SHP77 (cell line): ENCODE measurements at regions not wholly inside any gene's neighbourhood (a gene's known extent, or its start where the extent isn't known, plus 50 kb on each side); places are given as distances from the start of the nearest gene placed in this dataset.

ENCODE experiments used
- DNase-seq, 2 experiments: peaks; one replicate each; lab custom pipeline; 2025; lab: John Stamatoyannopoulos, UW

DNA sequence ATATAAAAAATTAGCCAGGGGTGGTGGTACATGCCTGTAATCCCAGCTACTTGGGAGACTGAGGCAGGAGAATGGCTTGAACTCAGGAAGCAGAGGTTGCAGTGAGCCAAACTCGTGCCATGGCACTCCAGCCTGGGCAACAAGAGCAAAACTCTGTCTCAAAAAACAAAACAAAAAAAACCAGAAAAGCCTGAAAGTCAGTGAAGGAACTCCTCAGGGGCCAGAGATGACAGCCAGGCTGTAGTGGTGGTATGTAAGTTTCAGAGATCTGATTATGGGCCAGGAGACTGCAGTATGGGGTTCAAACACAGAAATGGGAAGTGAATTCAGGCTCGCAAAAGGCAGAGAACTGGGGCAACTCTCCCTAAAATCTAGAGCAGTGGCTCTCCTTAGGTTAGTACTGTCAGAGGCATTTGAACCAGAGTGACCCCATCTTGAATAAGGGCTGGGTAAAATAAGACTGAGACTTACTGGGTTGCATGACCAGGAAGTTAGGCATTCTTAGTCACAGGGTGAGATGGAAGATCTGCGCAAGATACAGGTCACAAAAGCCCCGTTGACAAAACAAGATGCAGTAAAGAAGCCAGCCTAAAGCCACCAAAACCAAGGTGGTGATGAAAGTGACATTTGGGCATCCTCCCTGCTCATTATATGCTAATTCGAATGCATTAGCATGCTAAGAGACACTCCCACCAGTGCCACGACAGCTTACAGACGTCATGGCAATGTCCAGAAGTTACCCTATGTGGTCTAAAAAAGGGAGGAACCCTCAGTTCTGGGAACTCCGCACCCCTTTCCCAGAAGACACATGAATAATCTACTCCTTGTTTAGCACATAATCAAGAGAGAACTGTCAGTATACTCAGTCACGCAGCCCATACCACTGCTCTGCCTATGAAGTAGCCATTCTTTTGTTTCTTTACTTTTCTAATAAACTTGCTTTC is 120.2 kb upstream of the XYLT1 start:
- no peak for DNase-seq

DNA sequence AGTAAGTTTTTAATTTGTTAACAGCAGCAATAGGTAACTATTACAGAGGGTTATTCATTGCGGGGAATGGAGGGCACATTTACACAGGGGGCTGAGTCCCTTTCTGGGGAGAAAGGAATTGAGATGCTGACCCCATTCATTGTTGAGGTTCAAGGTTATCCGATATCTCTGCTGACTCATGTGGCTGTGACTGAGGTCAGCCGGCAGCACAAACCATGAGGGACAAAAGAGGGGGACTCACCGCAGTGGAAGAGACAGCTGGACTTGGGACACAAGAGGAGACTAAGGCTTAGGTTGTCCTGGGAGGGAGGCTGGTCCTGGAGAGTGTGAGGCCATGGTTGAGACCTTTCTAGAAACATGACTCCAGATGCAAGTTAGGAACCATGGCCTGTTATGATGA is 119.1 kb upstream of the XYLT1 start:
- no peak for DNase-seq

DNA sequence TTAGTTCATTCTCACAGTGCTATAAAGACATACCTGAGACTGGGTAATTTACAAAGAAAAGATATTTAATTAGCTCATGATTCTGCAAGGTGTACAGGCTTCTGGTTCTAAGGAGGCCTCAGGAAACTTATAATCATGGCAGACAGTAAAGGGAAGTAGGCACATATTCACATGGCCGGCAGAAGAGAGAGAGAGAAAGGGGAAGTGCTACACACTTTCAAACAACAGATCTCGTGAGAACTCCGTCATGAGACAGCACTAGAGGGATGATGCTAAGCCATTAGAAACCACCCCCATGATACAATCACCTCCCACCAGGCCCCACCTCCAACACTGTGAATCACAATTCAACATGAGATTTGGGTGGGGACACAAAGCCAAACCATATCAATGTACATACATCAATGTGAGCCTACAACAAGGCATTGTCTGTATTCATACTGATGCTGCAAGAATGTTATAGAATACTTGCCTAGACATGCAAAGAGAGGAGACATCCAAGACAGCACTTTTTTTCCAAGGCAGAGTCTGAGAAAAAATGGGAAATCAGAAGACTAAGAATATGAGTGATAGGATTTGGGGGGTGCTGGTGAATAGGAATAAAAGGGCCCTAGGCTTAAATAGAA is 114.8 kb upstream of the XYLT1 start:
- no peak for DNase-seq

DNA sequence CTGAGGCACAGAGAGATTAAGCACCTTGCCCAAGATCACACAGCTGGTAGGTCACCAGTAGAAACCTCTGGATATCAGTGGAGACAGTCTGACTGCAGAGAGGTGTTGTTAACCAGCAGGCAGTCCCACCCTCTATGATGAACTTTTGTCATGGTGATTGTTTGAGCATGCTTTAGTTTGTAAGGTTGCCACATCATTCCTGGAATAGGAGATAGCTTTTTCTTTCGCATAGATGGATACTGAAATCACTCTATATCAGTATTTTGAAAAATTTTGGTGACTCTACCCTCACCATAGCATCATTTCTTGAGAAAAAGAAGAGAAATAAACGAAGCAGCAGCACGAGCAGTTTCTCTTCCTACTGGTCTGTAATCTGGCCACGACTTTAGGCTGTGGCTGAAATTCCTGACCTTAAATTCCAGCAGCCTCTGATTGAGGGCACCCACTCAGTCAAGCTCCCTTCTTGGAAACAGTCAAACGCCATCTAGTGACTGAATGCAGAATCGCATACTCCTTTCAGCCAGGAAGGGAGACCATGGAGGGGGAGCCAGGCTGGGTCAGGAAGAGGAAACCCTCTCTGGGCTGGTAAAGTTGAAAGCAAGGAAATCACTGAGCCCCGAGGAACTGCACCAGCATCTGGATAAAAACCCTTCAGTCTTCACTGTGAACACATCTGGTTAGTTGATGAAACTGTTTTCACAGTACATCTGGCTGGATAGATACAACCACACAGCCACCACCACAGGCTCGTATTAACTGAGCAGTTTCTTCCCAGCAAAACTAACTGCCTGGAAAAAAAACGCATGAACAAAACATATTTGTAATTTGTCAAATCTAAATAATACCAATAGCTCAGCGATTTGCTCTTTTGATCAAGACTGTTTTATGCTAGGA is 108.5 kb upstream of the XYLT1 start:
- DNase-seq, result peak; percentile 29 to 35

DNA sequence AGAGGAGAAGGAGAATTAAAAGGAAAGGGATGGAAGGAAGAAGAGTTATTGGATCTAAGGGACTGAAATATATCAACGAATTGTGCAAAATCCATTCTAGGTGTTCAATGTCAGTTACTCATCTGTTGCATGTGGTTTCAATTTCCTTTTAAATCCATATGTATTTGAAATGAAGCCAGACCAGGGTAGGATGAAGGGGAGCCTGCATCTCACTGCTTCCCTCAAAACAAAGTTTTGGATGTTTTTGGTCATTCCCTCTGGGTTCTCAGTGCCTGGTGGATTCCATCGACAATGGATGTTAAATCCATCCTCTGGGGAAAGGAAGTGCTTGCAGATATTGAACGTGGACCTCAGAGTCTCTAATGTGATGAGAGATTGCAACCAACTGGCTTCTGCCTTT is 103.5 kb upstream of the XYLT1 start:
- DNase-seq, result no peak

DNA sequence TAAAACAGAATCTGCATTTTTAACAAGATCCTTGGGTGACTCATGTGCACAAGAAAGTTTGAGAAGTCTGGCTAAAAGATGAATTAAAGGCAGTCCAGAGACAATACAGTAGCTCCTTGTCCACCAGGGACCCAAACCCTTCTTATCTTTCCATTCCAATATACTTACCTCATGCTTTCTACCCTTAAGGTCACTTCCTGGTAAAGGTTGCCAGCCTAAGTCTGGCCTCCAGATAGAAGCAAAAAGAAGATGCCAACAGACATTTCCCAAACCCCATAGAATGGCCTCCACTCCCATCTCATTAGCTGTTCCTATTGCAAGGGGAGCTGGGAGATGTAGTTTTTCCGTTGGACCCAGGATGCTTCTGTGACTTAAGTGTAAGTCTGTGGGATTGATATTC is 101.4 kb upstream of the XYLT1 start:
- DNase-seq, result no peak

DNA sequence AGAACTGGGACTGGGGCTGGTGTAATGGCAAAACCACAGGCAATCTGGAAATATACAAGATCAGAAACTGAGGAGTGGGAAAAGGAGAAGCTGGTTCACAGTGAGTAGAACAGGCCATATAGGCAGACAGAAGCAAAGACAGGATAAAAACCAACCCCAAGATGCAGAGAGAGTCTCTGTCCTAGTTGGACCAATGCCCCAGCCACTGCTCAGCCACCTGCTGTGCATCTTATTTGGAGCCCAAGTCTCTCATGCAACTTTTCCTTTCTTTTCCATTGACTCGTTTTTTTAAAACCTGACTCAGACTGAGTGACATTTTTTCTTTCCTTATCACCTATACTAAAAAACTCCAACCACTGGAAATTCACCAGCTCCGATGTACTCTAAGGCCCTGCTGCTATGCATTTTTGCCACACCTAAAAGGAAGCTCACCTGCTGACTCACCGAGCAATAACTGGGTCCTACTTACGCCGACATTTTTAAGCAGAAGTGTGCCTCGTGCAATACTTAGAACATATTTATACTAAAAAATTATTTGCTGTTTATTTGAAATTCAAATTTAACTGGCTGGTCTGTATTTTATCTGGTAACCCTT is 100.8 kb upstream of the XYLT1 start:
- DNase-seq, result no peak

DNA sequence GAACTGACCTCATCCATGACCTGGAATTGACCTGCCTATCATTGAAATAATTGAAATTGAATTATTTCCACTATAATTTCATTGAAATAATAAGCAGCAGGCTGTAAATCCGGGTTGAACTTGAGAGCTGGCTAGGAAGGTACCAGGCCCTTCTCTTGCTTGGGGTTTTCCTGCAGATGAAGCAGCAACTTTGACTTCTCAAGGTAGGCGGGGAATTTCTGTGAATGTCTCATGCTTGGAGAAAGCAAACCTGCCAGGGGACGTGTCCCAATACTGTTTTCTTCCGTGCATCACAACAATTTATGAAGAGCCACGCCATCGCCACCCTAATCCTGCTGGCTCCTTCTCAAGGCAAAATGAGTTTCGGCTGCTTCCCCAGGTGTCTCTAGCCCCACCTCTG is 97.5 kb upstream of the XYLT1 start:
- DNase-seq, result no peak

DNA sequence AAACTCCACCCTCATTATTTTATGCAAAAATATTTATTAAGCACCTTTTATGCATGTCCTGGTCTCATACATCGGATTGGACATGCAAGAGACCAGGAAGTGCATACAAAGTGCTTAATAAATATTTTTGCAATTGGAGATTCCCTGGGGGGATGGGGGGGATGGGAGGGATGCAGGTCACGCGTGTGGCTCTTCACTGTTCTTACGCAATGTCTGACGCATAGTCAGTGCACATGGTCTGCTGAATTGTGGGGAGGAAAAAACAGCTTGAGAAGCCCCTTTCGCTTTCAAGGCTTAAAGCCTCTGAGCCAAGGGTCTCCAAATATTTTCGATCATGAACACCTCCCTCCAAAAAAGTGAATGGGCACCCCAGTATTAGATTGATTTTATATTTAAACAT is 96.7 kb upstream of the XYLT1 start:
- no peak for DNase-seq

DNA sequence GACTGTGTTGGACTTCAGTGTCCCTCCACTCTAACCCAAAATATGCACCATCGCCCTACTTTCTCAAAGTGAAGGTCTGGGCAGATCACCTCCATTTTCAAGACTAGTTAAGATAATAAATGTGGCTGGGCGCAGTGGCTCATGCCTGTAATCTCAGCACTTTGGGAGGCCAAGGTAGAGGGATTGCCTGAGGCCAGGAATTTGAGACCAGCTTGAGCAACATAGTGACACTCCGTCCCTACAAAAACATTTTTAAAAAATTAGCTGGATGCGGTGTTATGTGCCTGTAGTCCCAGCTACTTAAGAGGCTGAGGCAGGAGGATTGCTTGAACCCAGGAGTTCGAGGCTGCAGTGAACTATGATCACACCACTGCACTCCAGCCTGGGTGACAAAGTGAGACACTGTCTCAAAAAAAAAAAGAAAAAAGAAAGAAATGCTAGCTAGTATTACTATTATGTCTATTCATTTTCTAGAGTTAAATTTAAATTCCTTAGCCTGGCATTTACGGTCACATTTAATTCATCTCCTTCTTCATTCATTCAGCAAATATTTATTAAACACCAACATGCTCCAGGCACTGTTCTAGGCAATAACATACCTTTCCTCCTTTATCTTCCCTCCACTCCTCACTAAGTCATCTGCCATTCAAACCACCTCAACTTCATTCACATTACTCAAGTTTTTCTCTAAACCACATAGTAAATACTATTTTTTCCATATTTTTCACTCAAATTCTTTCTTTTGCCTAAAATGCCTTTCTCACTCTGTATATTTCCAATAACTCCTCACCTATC is 96.1 kb upstream of the XYLT1 start:
- DNase-seq, result no peak

DNA sequence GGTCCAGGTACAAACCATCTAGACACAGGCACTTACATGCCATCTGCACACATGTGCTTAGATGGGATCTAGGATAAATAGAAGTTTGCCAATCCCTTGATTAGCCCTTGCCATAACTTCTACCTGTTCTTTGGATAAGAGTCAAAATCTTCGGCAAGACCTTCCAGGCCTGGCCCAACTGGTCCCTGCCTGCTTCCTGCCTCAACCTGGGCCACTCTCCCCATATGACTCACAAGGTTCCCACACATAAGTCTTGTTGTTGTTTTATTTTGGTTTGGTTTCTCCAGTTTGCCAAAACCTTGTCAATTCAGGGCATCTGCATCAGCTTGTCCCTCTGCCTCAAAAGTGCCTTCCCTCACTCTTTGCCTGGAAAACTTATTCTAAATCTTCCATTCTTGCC is 95.3 kb upstream of the XYLT1 start:
- no peak for DNase-seq

DNA sequence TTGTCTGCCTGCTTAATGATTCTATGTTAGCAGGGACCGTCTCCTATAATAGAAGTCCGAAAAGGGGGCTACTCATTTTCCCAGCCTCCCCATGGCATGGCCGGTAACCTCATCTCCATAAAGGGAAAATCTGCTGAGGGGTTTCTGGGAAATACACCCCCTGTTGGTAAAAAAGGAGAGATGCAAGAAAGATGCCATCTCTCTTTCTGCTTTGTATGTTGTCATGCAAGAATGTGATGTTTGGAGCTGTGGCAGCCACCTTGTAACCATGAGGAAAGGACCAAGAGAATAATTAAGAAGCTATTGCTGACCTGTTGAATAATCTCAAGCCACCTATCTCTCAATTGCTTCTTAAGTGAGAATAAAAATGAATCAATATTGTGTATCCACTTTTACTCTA is 94.8 kb upstream of the XYLT1 start:
- DNase-seq, result no peak

DNA sequence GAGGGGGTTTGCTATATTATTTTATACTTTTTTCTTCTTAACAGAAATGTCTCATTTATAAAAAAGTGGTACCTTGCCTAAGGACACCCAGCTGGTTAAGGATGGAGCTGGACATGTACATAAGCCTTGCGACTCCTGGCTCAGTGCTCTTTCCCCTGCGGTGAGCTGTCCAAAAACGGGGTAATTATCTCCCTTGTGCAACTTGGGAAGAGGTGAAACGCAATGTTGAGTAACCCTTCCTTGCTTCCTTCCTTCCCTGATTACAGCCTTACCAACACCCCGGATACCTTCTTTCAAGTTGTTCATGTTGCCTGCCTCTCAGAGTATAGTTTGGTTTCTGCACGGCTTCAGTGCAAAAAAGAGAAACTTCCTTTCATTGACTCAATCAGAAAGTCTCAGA is 94.1 kb upstream of the XYLT1 start:
- no peak for DNase-seq

DNA sequence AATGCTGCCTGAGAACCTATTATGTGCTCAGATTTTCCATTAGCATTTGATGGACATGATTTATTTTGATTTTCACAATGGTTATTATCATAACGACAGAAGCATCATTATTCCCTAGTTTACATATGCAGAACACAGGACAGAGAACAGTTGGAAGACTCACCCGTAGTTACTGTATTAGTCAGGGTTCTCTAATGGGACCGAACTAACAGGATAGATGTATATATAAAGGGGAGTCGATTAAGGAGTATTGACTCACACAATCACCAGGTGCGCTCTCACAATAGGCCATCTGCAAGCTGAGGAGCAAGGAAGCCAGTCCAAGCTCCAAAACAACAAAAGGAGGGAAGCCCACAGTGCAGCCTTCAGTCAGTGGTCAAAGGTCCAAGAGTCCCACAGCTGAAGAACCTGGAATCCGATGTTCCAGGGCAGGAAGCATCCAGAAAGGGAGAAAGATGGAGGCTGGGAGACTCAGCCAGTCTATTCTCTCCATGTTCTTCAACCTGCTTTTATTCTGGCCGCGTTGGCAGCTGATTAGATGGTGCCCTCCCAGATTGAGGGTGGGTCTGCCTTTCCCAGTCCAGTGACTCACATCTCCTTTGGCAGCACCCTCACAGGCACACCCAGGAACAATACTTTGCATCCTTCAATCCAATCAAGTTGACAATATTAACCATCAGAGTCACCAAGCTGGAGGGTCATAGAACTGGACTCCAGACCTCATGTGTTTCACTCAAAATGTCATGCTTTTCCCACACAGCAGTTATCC is 92.7 kb upstream of the XYLT1 start:
- DNase-seq, result no peak

DNA sequence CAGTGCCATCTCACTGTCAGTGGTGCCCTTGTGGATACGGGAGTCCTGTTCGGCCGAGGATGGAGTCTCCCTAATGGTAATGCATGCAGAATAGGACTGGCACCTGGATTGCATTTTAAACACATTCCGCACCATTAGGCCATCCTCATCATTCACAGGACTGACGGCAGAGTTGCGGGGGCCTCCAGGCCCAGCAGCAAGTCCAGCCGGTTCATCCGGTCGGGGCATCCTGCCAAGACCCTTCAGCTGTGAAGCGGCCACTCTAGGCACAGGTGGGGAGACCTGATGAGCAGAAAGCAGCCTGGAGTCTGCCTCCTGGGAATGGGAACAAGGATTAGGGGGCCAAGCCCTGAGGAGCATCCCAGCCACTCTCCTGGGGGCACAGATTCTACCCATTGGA is 90.3 kb upstream of the XYLT1 start:
- no peak for DNase-seq

DNA sequence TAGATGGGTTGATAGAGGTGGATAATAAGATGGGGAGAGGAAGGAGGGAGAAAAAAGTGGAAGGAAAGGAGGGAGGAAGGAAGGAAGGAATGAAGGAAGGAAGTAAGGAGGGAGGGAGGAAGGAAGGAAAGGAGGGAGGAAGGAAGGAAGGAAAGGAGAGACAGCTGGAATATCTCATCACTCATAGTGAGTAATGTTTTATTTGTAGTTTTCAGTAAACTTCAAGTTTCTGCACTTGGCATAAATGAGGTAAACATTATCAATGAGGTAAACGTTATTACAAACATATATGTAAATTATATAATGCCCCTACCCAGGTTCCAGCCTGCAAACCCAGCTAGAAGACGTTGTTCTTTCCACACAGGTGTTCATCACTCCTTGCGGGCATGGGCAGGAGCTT is 89.8 kb upstream of the XYLT1 start:
- no peak for DNase-seq

DNA sequence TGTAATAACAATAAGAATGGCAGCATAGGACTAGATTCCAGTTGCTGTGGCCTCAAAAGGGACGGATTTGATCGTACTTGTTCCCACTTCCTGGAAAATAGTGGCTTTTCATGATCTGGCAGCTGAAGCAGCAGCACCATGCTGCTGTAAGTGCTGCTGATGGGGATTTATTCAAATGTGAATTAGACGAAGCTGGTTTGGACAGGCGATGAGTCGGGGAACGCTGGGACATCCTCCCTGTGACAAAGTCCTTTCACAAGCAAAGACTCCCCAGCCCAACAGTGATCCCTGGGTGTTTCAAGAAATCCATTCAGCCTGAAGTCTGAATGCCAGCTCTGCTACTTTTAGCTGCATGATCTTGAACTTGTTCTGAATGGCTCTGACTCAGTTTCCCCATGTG is 88.6 kb upstream of the XYLT1 start:
- DNase-seq, result no peak

DNA sequence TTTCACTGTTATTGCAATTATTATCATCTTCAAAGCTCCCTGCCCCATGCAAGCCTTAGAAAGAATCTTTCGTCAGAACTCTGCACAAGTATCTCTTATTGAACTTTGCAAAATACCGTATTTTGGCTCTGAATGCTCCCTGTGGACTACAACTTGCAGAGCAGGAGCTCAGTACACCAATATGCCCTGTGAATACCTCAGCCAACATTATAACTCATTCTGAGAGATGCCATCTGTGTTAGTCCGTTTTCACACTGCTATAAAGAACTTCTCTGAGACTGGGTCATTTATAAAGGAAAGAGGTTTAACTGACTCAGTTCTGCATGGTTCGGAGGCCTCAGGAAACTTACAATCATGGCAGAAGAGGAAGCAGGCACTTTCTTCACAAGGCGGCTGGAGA is 87.2 kb upstream of the XYLT1 start:
- no peak for DNase-seq

DNA sequence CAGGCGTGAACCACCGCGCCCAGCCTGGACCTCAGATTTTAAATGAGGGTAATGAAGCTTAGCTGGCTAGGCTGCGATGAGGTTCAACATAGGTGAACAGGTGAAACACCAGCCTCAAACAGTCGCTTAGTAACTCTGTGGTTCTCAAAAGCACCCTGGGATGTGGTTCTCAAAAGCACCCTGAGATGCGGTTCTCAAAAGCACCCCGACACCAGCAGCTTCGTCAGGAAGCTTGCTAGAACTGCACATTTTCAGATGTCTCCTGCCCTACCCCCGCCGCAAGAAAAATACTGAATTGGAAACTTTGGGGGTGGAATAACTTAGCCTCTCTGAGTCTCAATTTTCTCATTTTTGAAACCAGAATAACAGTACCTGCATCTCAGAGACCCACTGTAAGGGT is 86.7 kb upstream of the XYLT1 start:
- DNase-seq, result no peak

DNA sequence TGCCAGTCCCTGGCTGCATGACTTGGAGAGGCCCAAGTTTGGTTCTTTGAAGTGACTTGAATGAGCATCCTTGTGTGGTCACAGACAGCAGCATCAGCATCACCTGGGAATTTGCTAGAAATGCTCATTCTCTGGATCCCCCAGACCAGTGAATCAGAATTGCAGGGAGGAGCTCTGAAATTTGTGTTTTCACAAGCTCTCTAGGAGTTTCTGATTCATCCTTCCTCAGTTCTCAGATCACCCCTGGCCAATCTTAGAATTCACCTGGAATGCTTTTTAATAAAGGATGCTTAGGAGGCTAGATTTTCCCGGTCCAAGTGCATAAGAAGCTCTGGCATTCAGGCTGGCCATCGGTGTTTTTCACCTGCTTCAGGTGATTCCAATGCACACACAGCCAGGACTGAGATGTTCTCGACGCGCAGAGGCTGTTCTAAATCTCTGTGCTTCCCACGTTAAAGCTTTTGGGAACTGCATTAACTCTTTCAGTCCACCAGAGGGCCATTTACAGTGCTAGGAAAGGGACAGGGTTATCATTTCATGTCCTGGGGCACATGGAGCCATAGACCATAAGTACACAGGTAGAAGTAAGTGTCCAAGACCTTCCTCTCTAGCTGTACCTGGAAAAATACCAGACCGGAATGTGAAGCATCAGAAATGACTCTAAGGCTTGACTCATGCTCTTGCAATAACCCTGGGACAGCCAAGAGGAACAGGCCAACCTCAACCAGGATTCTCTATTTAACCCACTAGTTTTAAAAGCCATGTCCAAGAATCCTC is 85.7 kb upstream of the XYLT1 start:
- peak; percentile 7 to 11 for DNase-seq
